Astrocyte of the cerebellum (primary cell): ENCODE measurements at regions not wholly inside any gene's neighbourhood (a gene's known extent, or its start where the extent isn't known, plus 50 kb on each side); places are given as distances from the start of the nearest gene placed in this dataset.

Source experiments
- DNase-seq: peaks from one replicate; pipeline ENCODE4 v3.0.0-alpha.2; 2011; ENCODE audit warnings: low read depth
- H3K4me3 ChIP-seq: 2 replicates; pipeline ENCODE4 v1.5.1; 2011; ENCODE audit warnings: mild to moderate bottlenecking, low read depth, low read length, moderate library complexity
- CTCF ChIP-seq: IDR thresholded peaks from 2 replicates; pipeline ENCODE4 v1.5.1; 2012; ENCODE audit warnings: low read length, low read depth, moderate library complexity, mild to moderate bottlenecking; ENCODE audit errors: missing control alignments
- in situ Hi-C: cut with HindIII; loops from 2 replicates; pipeline ENCODE4 v1.10.0; 2017; ENCODE audit warnings: low sequenced_read_pairs

- no peak for DNase-seq
- in situ Hi-C loops = no loop called here
- TF ChIP-seq CTCF = no peak
- H3K4me3 ChIP-seq = no peak overlapping the region
Measured at GRCh38 chr20:9916761-9917160, 77.9 kb upstream of the PAK5 start.

GRCh38 chr20:9912858-9913434 lies 74.1 kb upstream of the PAK5 start:
- peak; percentile 84 for TF ChIP-seq CTCF
- DNase-seq = peak; percentile 29
- in situ Hi-C loops = no loop called here
- H3K4me3 ChIP-seq = no peak overlapping the region

- in situ Hi-C loops = no loop called here
- no peak for DNase-seq
- no peak for TF ChIP-seq CTCF
- H3K4me3 ChIP-seq = no peak overlapping the region
Measured at GRCh38 chr20:9912290-9912689, 73.4 kb upstream of the PAK5 start.

- DNase-seq = no peak
- in situ Hi-C loops = no loop called here
- no peak for TF ChIP-seq CTCF
- H3K4me3 ChIP-seq = no peak overlapping the region
Measured at GRCh38 chr20:9911519-9911918, 72.6 kb upstream of the PAK5 start.

- no peak overlapping the region for H3K4me3 ChIP-seq
- TF ChIP-seq CTCF = no peak
- DNase-seq = no peak
- in situ Hi-C loops = no loop called here
Measured at GRCh38 chr20:9909167-9909566, 70.3 kb upstream of the PAK5 start.

- peak; percentile 44 for TF ChIP-seq CTCF
- in situ Hi-C loops = no loop called here
- H3K4me3 ChIP-seq = no peak overlapping the region
- DNase-seq = no peak
Measured at GRCh38 chr20:9903048-9903655, 64.3 kb upstream of the PAK5 start.
